ENCODE measurements at regions not wholly inside any gene's neighbourhood (a gene's known extent, or its start where the extent isn't known, plus 50 kb on each side); places are given as distances from the start of the nearest gene placed in this dataset.

- Histone ChIP-seq H3K18ac (ENCODE audit: insufficient read length, low read depth, low read length) (no peak overlapping the region), H3K23me2 (ENCODE audit: insufficient read length, low read depth, low read length, poor library complexity, severe bottlenecking) (no peaks in the 10 kb centered on the region), H3K27me3 (ENCODE audit: insufficient read depth, low read length) (no peaks in the 10 kb centered on the region), H2BK120ac (ENCODE audit: low read depth, low read length, poor library complexity, severe bottlenecking) (no peak overlapping the region), H2BK5ac (ENCODE audit: insufficient read length, low read length) (no peak overlapping the region), H3K4me2 (ENCODE audit: insufficient read depth, insufficient read length, low read length) (no peak overlapping the region), H2BK20ac (ENCODE audit: low read depth, low read length, poor library complexity, severe bottlenecking) (no peak overlapping the region), H2AFZ (ENCODE audit: low read length) (no peak overlapping the region), H3K9ac (ENCODE audit: extremely low read depth, insufficient read length, low read length) (no peak overlapping the region), H3K9me3 (ENCODE audit: control insufficient read depth, low read depth, low read length) (no peaks in the 10 kb centered on the region), H4K20me1 (ENCODE audit: control insufficient read depth, insufficient read depth, insufficient read length) (no peaks in the 10 kb centered on the region), H3K27ac (ENCODE audit: insufficient read length, low read depth, low read length) (no peak overlapping the region), H3K14ac (ENCODE audit: insufficient read depth, low read length) (no peak overlapping the region), H4K8ac (replicated peaks; ENCODE audit: insufficient read length, low read depth, low read length) (no peak overlapping the region), H3K4ac (ENCODE audit: low read depth, low read length) (no peak overlapping the region), H4K91ac (ENCODE audit: insufficient read length, low read depth, low read length) (no peak overlapping the region), H3K56ac (ENCODE audit: insufficient read length, low read depth, low read length) (no peak overlapping the region), H3K79me2 (ENCODE audit: insufficient read depth, low read length) (no peaks in the 10 kb centered on the region), H2AK5ac (ENCODE audit: insufficient read length, low read length) (no peak overlapping the region), H4K5ac (ENCODE audit: insufficient read length, low read depth, low read length) (no peak overlapping the region), H3K4me1 (ENCODE audit: insufficient read depth, low read length) (no peaks in the 10 kb centered on the region), H3T11ph (ENCODE audit: low read length) (no peak overlapping the region), H2BK15ac (ENCODE audit: low read depth, low read length) (no peak overlapping the region), H2BK12ac (ENCODE audit: insufficient read length, low read depth, low read length) (no peak overlapping the region), H3K23ac (ENCODE audit: insufficient read length, low read depth, low read length) (no peak overlapping the region), H3K79me1 (ENCODE audit: insufficient read depth, low read depth, low read length, poor library complexity, severe bottlenecking) (no peaks in the 10 kb centered on the region)
- DNase-seq = no peak
- Mint-ChIP-seq H3K9me3 (no peaks in the 10 kb centered on the region; a peak in 1 of 5 replicates), H3K36me3 (ENCODE audit: insufficient read depth in 1 of 3, low read depth in 3 of 3) (0 out of 7 replicates have a peak, but pooled peaks cover 0 to 4% (median 0%) of the 10 kb centered on the region in 3 experiments), H3K4me1 (no peaks in the 10 kb centered on the region), H3K4me3 (no peak overlapping the region), H3K27ac (no peak overlapping the region), H3K27me3 (ENCODE audit: low read depth) (no peaks in the 10 kb centered on the region; the same call in 1 of the 2 replicates)
- TF ChIP-seq CTCF (conservative IDR thresholded peaks at IDR 0.05) = no peak
- no CpG with 5 or more reads among the region's 1 CpG for WGBS (ENCODE audit: extremely low coverage, insufficient read length, low lambda C conversion rate)
Observed at GRCh38 chr1:60823151-60823550, 259.2 kb upstream of the NFIA start.
